OCI-LY3 (cell line): ENCODE measurements at regions not wholly inside any gene's neighbourhood (a gene's known extent, or its start where the extent isn't known, plus 50 kb on each side); places are given as distances from the start of the nearest gene placed in this dataset.

ENCODE experiments used
- CTCF ChIP-seq: fragments of 200-600, 300-600 bp; sonication (generic); IDR thresholded peaks from 2 replicates; pipeline ENCODE4 v1.5.1; 2014; ENCODE audit warnings: antibody characterized with exemption, low read length, low read depth
- EZH2phosphoT487 ChIP-seq: fragments of 200-600 bp; shearing (Covaris generic); IDR thresholded peaks from 2 replicates; pipeline ENCODE4 v1.6.1; 2018; ENCODE audit warnings: antibody characterized with exemption, mixed run types, low read depth

GRCh38 chr1:224805889-224806288 lies 123.6 kb upstream of the DNAH14 start:
- TF ChIP-seq CTCF (no peak), EZH2phosphoT487 (no peak)
